IMR-90 (cell line): ENCODE measurements at regions not wholly inside any gene's neighbourhood (a gene's known extent, or its start where the extent isn't known, plus 50 kb on each side); places are given as distances from the start of the nearest gene placed in this dataset.

Experiments
- ATAC-seq: fragments of 200-7000 bp; cut with Tn5 transposase; 2 replicates; pipeline ENCODE4 v1.9.1; 2020; ENCODE audit warnings: low read depth, mild to moderate bottlenecking, moderate library complexity
- BruUV-seq: library from RNA; stranded (reverse); fragments of 400-500 nt; replicated peaks from 2 replicates; lab custom pipeline; 2021; lab: Mats Ljungman, UMichigan
- CTCF ChIA-PET: fragments of 300-600 bp; formaldehyde crosslinking; extraction: SDS; loops from one replicate; lab custom pipeline; 2021; ENCODE audit warnings: antibody characterized with exemption; lab: Yijun Ruan, JAX
- POLR2A ChIA-PET: fragments of 300-600 bp; sonication (Branson Sonifier 250); formaldehyde crosslinking; loops from one replicate; lab custom pipeline; 2022; ENCODE audit warnings: antibody characterized with exemption; ENCODE audit not compliant: unreplicated experiment; lab: Charles Lee
- DNase-seq: peaks from one replicate; pipeline ENCODE4 v3.0.0; 2013
- H2AFZ ChIP-seq: replicated peaks from 2 replicates; pipeline ENCODE3; 2013; ENCODE audit warnings: low read length, mild to moderate bottlenecking; ENCODE audit not compliant: poor library complexity
- H2AK5ac ChIP-seq: 2 replicates; pipeline ENCODE4 v1.6.1; 2013; ENCODE audit warnings: low read depth, low read length, inconsistent platforms
- H2AK9ac ChIP-seq: replicated peaks from 2 replicates; pipeline ENCODE3; 2013; ENCODE audit warnings: mild to moderate bottlenecking, low read depth, low read length, moderate library complexity; ENCODE audit not compliant: poor library complexity
- H2BK120ac ChIP-seq: 2 replicates; pipeline ENCODE4 v1.6.1; 2013; ENCODE audit warnings: low read depth, low read length, inconsistent platforms
- H2BK15ac ChIP-seq: 3 replicates; pipeline ENCODE4 v1.6.1; 2013; ENCODE audit warnings: low read depth, low read length, inconsistent platforms
- H2BK20ac ChIP-seq: 2 replicates; pipeline ENCODE4 v1.6.1; 2013; ENCODE audit warnings: low read depth, mild to moderate bottlenecking, inconsistent platforms, low read length, moderate library complexity
- H2BK5ac ChIP-seq: 2 replicates; pipeline ENCODE4 v1.6.1; 2013; ENCODE audit warnings: mild to moderate bottlenecking, low read depth, low read length, inconsistent platforms; ENCODE audit not compliant: poor library complexity, severe bottlenecking
- H3K14ac ChIP-seq: replicated peaks from 2 replicates; pipeline ENCODE4 v1.6.1; 2013; ENCODE audit warnings: low read depth, low read length, inconsistent platforms
- H3K18ac ChIP-seq: 2 replicates; pipeline ENCODE4 v1.6.1; 2013; ENCODE audit warnings: low read depth, low read length, control low read depth
- H3K23ac ChIP-seq: 2 replicates; pipeline ENCODE4 v1.6.1; 2013; ENCODE audit warnings: low read depth, low read length, inconsistent platforms
- H3K27ac ChIP-seq: 2 replicates; pipeline ENCODE4 v1.5.1; 2013; ENCODE audit warnings: mild to moderate bottlenecking, control low read depth, low read length; ENCODE audit not compliant: insufficient read depth
- H3K27me3 ChIP-seq: 2 replicates; pipeline ENCODE4 v1.6.1; 2013; ENCODE audit warnings: low read length; ENCODE audit not compliant: control insufficient read depth, insufficient read depth
- H3K36me3 ChIP-seq: 2 replicates; pipeline ENCODE4 v1.6.1; 2013; ENCODE audit warnings: low read length, mixed read lengths; ENCODE audit not compliant: control insufficient read depth, insufficient read depth
- H3K4ac ChIP-seq: 2 replicates; pipeline ENCODE4 v1.6.1; 2013; ENCODE audit warnings: low read depth, low read length, inconsistent platforms
- H3K4me1 ChIP-seq: 2 replicates; pipeline ENCODE4 v1.6.1; 2013; ENCODE audit warnings: low read length, mixed read lengths; ENCODE audit not compliant: control insufficient read depth, insufficient read depth
- H3K4me2 ChIP-seq: 2 replicates; pipeline ENCODE4 v1.6.1; 2013; ENCODE audit warnings: low read depth, mild to moderate bottlenecking, control low read depth, low read length, moderate library complexity
- H3K4me3 ChIP-seq: 2 replicates; pipeline ENCODE4 v1.5.1; 2013; ENCODE audit warnings: low read depth, mild to moderate bottlenecking, control low read depth, low read length, moderate library complexity; ENCODE audit not compliant: insufficient read depth
- H3K56ac ChIP-seq: 2 replicates; pipeline ENCODE4 v1.6.1; 2013; ENCODE audit warnings: low read length, inconsistent platforms; ENCODE audit not compliant: insufficient read depth; ENCODE audit errors: extremely low read depth
- H3K79me1 ChIP-seq, 2 experiments: 2 replicates each; pipeline ENCODE4 v1.6.1; 2013; ENCODE audit warnings: low read length in 2 of 2, inconsistent platforms in 1 of 2, low read depth in 1 of 2
- H3K9ac ChIP-seq: 2 replicates; pipeline ENCODE4 v1.6.1; 2013; ENCODE audit warnings: low read depth, low read length, control low read depth
- H3K9me1 ChIP-seq: 2 replicates; pipeline ENCODE4 v1.6.1; 2013; ENCODE audit warnings: low read length, inconsistent platforms; ENCODE audit not compliant: insufficient read depth
- H3K9me3 ChIP-seq: 2 replicates; pipeline ENCODE4 v1.6.1; 2013; ENCODE audit warnings: low read length; ENCODE audit not compliant: control insufficient read depth, insufficient read depth
- H4K20me1 ChIP-seq: 2 replicates; pipeline ENCODE4 v1.6.1; 2013; ENCODE audit warnings: low read length, inconsistent platforms; ENCODE audit not compliant: insufficient read depth
- H4K5ac ChIP-seq: 2 replicates; pipeline ENCODE4 v1.6.1; 2013; ENCODE audit warnings: mild to moderate bottlenecking, low read depth, low read length, control low read depth
- H4K8ac ChIP-seq, 2 experiments: 2 replicates each; pipeline ENCODE4 v1.6.1; 2013; ENCODE audit warnings: low read depth in 2 of 2, low read length in 2 of 2, control low read depth in 1 of 2, inconsistent platforms in 1 of 2
- H4K91ac ChIP-seq: 2 replicates; pipeline ENCODE4 v1.6.1; 2013; ENCODE audit warnings: low read depth, low read length, inconsistent platforms; ENCODE audit not compliant: insufficient read depth
- MAFK ChIP-seq: IDR thresholded peaks from 2 replicates; pipeline ENCODE4 v1.6.1; 2012; ENCODE audit warnings: low read depth, low read length, improper control_type of control experiment
- RCOR1 ChIP-seq: IDR thresholded peaks from 2 replicates; pipeline ENCODE4 v1.6.1; 2012; ENCODE audit warnings: mild to moderate bottlenecking, low read length, improper control_type of control experiment; ENCODE audit not compliant: insufficient replicate concordance
- WGBS, 2 experiments: methylation state at CpG; one replicate each; pipeline versions ENCODE4 v1.1.5 to v1.1.7; 2013; ENCODE audit warnings: missing lambda C conversion rate in 2 of 2; ENCODE audit not compliant: insufficient read length in 1 of 2; ENCODE audit errors: extremely low coverage in 2 of 2; 5-methylcytosine and 5-hydroxymethylcytosine counted together
- dilution Hi-C: fragments of 300-500 bp; cut with HindIII; formaldehyde crosslinking; loops from one replicate; pipeline ENCODE4 v1.14.3; 2018; ENCODE audit warnings: low sequenced_read_pairs; ENCODE audit not compliant: unreplicated experiment
- in situ Hi-C: fragments of 300-500 bp; cut with MboI; formaldehyde crosslinking; loops from 3 replicates; pipeline ENCODE4 v1.14.3; 2019; ENCODE audit warnings: low sequenced_read_pairs, inconsistent platforms, mixed read lengths
- intact Hi-C: fragments of 100-400 bp; cut with micrococcal nuclease; formaldehyde crosslinking; loops from 2 replicates; pipeline ENCODE4 v1.10.0; 2022
- TF ChIP-seq, protein P1 (sequence below): fragments of 150-350 bp; IDR thresholded peaks from 2 replicates; pipeline ENCODE4 v1.6.1; 2016; ENCODE audit warnings: low read depth, mild to moderate bottlenecking, low read length, moderate library complexity, borderline replicate concordance

DNA sequence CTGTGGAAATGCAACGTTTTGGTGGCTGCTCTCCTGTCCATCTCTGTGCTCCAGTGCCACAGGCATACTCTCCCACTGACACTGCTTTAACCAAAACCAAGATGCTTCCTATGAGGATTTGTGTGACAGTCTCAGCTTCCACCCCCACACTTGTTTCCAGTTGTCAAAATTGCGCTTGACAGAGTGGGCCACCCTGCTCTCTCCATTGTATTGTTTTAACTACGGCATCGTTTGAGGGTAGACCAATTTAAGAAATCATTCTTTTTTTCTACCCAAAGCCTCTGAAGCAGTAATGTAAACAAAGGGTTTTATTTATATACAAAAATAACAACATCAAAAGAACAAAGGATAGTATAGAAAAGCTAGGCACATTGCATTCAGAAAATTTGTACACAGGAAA is 178.0 kb downstream of the INHBA start:
- H3K27ac ChIP-seq: no peak overlapping the region
- no peak overlapping the region for H2BK20ac ChIP-seq
- no peak overlapping the region for H2BK15ac ChIP-seq
- H3K4me3 ChIP-seq: no peak overlapping the region
- no peaks in the 10 kb centered on the region for H3K9me1 ChIP-seq
- no CpG with 5 or more reads among the region's 4 CpGs for WGBS, 2 experiments
- no peak overlapping the region for H3K4me2 ChIP-seq
- dilution Hi-C loops (no loop called here), intact Hi-C loops (no loop called here), in situ Hi-C loops (no loop called here)
- H3K36me3 ChIP-seq: no peaks in the 10 kb centered on the region
- no peaks in the 10 kb centered on the region for H4K20me1 ChIP-seq
- no peak overlapping the region for H2AK5ac ChIP-seq
- H3K27me3 ChIP-seq: no peaks in the 10 kb centered on the region
- peaks cover 6% of the 10 kb centered on the region; the same call in 1 of the 2 replicates for H3K9me3 ChIP-seq
- no TSS peak for BruUV-seq
- no peaks in the 10 kb centered on the region for H3K4me1 ChIP-seq
- H3K23ac ChIP-seq: no peak overlapping the region
- TF ChIP-seq RCOR1 (no peak), MAFK (no peak)
- TF ChIP-seq, protein P1, sequence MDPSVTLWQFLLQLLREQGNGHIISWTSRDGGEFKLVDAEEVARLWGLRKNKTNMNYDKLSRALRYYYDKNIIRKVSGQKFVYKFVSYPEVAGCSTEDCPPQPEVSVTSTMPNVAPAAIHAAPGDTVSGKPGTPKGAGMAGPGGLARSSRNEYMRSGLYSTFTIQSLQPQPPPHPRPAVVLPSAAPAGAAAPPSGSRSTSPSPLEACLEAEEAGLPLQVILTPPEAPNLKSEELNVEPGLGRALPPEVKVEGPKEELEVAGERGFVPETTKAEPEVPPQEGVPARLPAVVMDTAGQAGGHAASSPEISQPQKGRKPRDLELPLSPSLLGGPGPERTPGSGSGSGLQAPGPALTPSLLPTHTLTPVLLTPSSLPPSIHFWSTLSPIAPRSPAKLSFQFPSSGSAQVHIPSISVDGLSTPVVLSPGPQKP: no peak
- H2BK5ac ChIP-seq: no peak overlapping the region
- no peak overlapping the region for H4K91ac ChIP-seq
- H4K8ac ChIP-seq: no peak overlapping the region; a peak in 1 of 4 replicates
- DNase-seq: no peak
- peak overlapping the region; percentile 60 for H2AFZ ChIP-seq
- no peak for ATAC-seq
- H3K56ac ChIP-seq: no peak overlapping the region
- H3K79me1 ChIP-seq: no peaks in the 10 kb centered on the region
- ChIA-PET POLR2A (no interaction called here), CTCF (no interaction called here)
- no peak overlapping the region for H3K18ac ChIP-seq
- H2BK120ac ChIP-seq: no peak overlapping the region
- H3K4ac ChIP-seq: no peak overlapping the region
- H2AK9ac ChIP-seq: no peak overlapping the region
- no peak overlapping the region for H4K5ac ChIP-seq
- no peak overlapping the region for H3K9ac ChIP-seq
- no peak overlapping the region for H3K14ac ChIP-seq
